ENCODE measurements at regions not wholly inside any gene's neighbourhood (a gene's known extent, or its start where the extent isn't known, plus 50 kb on each side); places are given as distances from the start of the nearest gene placed in this dataset.

DNA sequence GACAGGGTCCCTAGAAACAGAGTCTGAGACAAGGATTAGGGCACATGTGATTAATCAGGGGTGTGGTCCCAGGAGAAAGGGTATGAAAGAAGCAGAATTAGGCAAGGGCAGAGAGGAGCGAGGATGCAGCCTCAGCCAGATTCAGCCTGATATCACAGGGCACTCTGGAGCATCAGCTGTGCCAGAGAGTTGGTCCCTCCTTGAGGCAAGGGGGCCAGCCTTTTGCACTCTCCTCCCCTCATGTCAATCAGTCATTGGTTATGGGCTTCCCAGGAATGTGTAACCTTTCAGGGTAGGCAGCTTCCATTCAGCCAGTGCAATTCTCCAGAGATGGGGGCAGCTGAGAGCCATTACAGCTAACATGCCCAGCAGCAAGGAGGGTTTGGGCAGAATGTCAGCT lies 152.6 kb upstream of the LHX1 start:
- Histone ChIP-seq H3K27ac (no peak overlapping the region), H3K9me3 (ENCODE audit: severe bottlenecking) (no peaks in the 10 kb centered on the region), H3K27me3 (ENCODE audit: insufficient read depth, low read depth, severe bottlenecking) (no peaks in the 10 kb centered on the region), H3K4me3 (ENCODE audit: low read depth, low read length) (no peak overlapping the region), H3K36me3 (no peaks in the 10 kb centered on the region)
- TF ChIP-seq, protein P1, sequence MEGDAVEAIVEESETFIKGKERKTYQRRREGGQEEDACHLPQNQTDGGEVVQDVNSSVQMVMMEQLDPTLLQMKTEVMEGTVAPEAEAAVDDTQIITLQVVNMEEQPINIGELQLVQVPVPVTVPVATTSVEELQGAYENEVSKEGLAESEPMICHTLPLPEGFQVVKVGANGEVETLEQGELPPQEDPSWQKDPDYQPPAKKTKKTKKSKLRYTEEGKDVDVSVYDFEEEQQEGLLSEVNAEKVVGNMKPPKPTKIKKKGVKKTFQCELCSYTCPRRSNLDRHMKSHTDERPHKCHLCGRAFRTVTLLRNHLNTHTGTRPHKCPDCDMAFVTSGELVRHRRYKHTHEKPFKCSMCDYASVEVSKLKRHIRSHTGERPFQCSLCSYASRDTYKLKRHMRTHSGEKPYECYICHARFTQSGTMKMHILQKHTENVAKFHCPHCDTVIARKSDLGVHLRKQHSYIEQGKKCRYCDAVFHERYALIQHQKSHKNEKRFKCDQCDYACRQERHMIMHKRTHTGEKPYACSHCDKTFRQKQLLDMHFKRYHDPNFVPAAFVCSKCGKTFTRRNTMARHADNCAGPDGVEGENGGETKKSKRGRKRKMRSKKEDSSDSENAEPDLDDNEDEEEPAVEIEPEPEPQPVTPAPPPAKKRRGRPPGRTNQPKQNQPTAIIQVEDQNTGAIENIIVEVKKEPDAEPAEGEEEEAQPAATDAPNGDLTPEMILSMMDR (IDR thresholded peaks at IDR 0.05; ENCODE audit: low read depth, low read length) = no peak
- no peak for DNase-seq

GRCh38 chr17:36786867-36787266 lies 150.4 kb upstream of the LHX1 start:
- H3K27ac ChIP-seq = no peak overlapping the region
- TF ChIP-seq, protein P1 (IDR thresholded peaks at IDR 0.05; ENCODE audit: low read depth, low read length) = no peak
- H3K4me3 ChIP-seq (ENCODE audit: low read depth, low read length) = no peak overlapping the region
- H3K27me3 ChIP-seq (ENCODE audit: insufficient read depth, low read depth, severe bottlenecking) = no peaks in the 10 kb centered on the region
- H3K36me3 ChIP-seq = no peaks in the 10 kb centered on the region
- no peaks in the 10 kb centered on the region for H3K9me3 ChIP-seq (ENCODE audit: severe bottlenecking)
- DNase-seq = no peak

GRCh38 chr17:36791150-36791941 lies 145.9 kb upstream of the LHX1 start:
- Histone ChIP-seq H3K36me3 (no peaks in the 10 kb centered on the region), H3K9me3 (ENCODE audit: severe bottlenecking) (no peaks in the 10 kb centered on the region), H3K27ac (no peak overlapping the region), H3K27me3 (ENCODE audit: insufficient read depth, low read depth, severe bottlenecking) (no peaks in the 10 kb centered on the region), H3K4me3 (ENCODE audit: low read depth, low read length) (no peak overlapping the region)
- TF ChIP-seq, protein P1 (IDR thresholded peaks at IDR 0.05; ENCODE audit: low read depth, low read length) = no peak
- DNase-seq = no peak

GRCh38 chr17:36791942-36792475 lies 145.3 kb upstream of the LHX1 start:
- no peak for DNase-seq

GRCh38 chr17:36792849-36793248 lies 144.4 kb upstream of the LHX1 start:
- H3K36me3 ChIP-seq = no peaks in the 10 kb centered on the region
- no peaks in the 10 kb centered on the region for H3K9me3 ChIP-seq (ENCODE audit: severe bottlenecking)
- TF ChIP-seq, protein P1 (IDR thresholded peaks at IDR 0.05; ENCODE audit: low read depth, low read length) = no peak
- no peaks in the 10 kb centered on the region for H3K27me3 ChIP-seq (ENCODE audit: insufficient read depth, low read depth, severe bottlenecking)
- DNase-seq = no peak
- no peak overlapping the region for H3K27ac ChIP-seq
- H3K4me3 ChIP-seq (ENCODE audit: low read depth, low read length) = no peak overlapping the region

More at GRCh38 chr17:36791942-36792475, 145.3 kb upstream of the LHX1 start:
- H3K9me3 ChIP-seq (ENCODE audit: severe bottlenecking) = no peaks in the 10 kb centered on the region
- no peak overlapping the region for H3K27ac ChIP-seq
- H3K36me3 ChIP-seq = no peaks in the 10 kb centered on the region
- TF ChIP-seq, protein P1 (IDR thresholded peaks at IDR 0.05; ENCODE audit: low read depth, low read length) = no peak
- H3K27me3 ChIP-seq (ENCODE audit: insufficient read depth, low read depth, severe bottlenecking) = no peaks in the 10 kb centered on the region
- no peak overlapping the region for H3K4me3 ChIP-seq (ENCODE audit: low read depth, low read length)

Data from WERI-Rb-1 (cell line).